IPS-NIHi11 (cell line): ENCODE measurements at regions not wholly inside any gene's neighbourhood (a gene's known extent, or its start where the extent isn't known, plus 50 kb on each side); places are given as distances from the start of the nearest gene placed in this dataset.

Source experiments
- DNase-seq: peaks from one replicate; pipeline ENCODE4 v3.0.0; 2012; ENCODE audit warnings: mixed read lengths, low spot score

DNA sequence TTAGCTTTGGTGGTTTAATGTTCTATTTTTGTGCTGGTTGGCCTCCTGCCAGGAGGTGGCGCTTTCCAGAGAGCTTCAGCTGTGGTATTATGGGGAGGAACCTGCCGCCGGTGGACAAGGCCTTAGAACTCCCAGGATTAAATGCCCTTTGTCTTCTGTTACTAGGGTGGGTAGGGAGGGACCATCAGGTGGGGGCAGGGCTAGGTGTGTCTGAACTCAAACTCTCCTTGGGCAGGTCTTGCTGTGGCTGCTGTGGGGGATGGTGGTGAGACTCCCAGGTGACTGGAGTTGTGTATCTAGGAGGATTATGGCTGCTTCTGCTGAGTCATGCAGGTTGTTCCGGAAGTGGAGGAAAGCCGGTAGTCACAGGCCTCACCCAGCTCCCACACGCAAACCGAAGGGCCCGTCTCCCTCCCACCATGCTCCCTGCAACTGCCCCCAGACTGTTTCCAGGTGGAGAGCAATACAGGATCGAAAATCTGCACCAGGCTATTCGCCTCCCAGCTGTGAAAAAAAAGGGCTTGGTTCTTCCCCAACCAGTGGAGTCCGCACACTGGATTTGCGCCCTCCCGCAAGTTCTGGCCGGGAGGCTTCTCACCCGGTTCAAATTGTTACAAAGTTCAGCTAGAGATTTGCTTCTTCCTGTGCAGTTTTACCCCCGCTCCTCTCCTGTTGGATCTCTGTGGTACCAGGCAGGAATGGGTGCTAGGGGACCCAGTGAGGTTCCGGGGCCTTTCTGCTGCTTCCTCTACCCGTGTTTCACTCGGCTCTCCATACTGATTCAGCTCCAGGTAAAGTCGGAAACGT lies 220.5 kb downstream of the CENPF start:
- DNase-seq: no peak

DNA sequence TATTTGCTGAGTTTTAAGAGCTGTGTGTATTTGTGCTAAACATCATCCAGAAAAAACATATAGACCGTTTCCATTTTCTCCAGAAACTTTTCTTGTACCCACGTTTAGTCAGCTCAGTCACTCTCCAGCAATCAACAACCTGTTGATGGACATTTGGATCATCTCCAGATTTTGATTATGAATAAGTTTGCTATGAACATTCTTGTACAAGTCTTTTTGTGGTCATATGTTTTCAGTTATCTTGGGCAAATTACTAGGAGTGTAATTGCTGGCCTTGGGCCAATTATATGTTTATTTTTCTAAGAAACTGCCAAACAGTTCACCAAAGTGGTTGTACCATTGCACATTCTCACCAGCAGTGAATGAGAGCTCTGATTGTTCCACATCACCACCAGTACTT lies 221.8 kb downstream of the CENPF start:
- no peak for DNase-seq

- DNase-seq: no peak
Measured at GRCh38 chr1:214826619-214827018, 223.6 kb downstream of the CENPF start.

DNA sequence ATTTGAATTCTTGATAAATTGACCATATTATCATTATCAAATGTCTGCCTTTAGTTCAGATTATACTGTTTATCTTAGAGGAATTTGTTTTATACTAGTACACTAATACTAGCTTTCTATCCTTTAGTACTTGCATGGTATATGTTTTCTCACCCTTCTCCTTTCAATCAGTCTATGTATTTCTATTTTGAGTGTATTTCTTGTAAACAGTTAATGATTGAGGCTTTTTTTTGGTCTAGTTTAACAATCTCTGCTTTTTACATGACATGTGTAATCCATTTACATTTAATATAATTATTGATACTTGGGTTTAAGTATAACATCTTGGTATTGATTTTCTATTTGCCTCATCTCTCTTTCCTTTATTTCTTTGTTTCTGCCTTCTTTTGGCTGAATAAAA lies 224.9 kb downstream of the CENPF start:
- no peak for DNase-seq

GRCh38 chr1:214830941-214831340 lies 227.9 kb downstream of the CENPF start:
- DNase-seq: no peak

- no peak for DNase-seq
Measured at GRCh38 chr1:214831956-214832355, 229.0 kb downstream of the CENPF start.

DNA sequence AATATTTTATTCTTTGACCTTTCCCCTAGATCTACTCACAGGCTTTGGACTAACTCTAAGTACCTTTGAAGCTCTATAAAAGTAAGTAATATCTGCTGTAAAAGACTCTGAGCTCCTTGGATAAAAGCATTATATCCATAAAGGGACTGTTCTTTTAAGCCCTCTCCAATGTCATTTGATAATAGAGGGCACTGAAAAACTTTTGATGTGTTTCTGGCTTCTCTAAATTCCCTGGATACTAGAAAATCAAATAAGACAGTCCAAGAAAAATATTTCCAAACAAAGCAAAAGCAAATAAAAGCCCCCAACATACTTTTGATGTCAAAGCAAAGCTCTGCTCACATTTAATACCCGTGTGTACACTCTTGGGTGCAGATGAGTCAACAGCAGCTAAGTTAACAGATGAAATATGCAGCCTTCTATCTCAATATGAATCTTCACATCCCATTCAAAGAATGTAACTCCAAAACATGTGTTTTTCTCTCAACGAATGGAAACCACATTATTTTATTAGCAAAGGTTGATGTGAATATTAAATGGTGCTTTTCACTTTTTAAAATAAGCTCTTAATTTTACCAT lies 230.3 kb downstream of the CENPF start:
- DNase-seq: no peak

DNA sequence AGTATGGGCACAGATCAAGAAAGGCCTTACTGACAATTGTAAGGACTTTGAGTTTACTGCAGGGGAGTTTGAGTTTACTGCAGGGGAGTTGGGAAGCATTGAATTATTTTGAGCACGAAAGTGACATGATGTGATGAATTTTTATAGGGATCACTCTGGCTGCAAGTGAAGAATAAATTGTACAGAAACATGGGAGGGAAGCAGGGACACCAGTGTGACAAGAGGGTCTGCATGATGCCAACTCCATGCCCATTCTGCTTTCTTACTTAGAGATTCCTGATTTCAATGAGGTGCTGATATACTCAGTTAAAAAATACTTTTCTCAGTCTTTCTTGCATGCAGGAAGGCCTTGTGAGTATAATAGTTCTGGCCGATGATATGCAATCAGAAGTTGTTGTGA lies 234.4 kb downstream of the CENPF start:
- no peak for DNase-seq

DNA sequence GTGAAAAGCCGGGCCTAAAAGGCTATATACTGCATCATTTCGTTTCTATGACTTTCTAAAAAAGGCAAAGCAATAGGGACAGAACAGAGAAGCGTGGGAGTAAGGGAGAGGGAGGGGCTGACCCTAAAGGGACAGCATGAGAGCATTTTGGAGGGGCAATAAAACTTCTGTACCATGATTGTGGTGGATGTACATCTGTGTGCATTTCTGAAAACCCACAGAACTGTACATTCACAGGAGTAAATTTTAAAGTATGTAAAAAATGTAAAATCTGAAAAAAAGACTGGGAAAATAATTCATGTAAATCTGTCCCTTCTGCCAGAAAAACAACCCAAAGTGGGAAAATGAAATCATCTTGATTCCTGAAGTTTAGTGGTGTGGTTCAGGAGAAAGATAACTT lies 235.4 kb downstream of the CENPF start:
- no peak for DNase-seq

DNA sequence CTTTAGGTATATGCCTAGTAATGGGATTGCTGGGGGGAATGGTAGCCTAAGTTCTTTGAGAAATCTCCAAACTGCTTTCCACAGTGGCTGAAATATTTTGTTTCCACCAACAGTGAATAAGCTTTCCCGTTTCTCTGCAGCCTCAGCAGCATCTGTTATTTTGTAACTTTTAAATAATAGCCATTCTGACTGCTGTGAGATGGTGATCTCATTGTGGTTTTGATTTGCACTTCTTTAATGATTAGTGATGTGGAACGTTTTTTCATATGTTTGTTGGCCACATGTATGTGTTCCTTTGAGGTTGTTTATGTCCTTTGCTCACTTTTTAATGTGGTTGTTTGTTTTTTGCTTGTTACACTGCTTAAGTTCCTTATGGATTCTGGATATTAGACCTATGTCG lies 237.4 kb downstream of the CENPF start:
- DNase-seq: no peak

DNA sequence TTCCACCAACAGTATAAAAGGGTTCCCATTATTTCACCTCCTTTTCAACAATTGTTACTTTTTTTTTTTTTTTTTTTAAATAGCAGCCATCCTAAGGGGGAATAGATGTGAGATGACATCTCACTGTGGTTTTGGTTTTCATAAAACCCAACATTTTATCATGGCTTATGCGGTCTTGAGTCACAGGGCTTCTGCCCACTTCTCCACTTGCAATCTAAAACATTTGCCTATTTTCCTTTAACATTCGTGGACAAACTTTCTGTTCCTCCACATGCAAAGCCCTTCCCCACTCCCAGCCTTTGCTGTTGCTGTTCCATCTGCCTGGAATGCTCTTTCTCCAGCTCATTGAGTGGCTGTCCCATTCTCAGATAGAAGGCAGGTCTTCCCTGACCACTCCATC lies 239.7 kb upstream of the KCNK2 start:
- DNase-seq: no peak

- DNase-seq: no peak
Measured at GRCh38 chr1:214843281-214843680, 239.3 kb upstream of the KCNK2 start.

DNA sequence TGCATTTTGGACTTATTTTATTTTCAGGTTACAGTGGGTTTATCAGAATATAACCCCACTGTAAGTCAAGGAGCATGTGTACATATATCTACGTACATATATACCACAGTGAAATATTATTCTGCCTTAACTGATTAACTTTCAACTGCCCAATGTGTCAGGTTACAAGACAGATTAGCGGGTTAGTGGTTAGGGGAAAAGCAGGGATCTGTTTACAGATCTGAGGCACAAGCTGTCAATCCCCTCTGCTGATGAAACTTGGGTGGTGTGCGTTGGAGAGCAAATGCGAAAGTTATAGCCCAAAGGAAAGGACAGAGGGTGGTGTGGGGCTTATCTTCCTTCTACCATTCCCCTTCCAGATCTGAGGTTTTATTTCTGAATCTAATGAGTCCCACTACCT lies 238.2 kb upstream of the KCNK2 start:
- no peak for DNase-seq

- no peak for DNase-seq
Measured at GRCh38 chr1:214846276-214846675, 236.3 kb upstream of the KCNK2 start.

DNA sequence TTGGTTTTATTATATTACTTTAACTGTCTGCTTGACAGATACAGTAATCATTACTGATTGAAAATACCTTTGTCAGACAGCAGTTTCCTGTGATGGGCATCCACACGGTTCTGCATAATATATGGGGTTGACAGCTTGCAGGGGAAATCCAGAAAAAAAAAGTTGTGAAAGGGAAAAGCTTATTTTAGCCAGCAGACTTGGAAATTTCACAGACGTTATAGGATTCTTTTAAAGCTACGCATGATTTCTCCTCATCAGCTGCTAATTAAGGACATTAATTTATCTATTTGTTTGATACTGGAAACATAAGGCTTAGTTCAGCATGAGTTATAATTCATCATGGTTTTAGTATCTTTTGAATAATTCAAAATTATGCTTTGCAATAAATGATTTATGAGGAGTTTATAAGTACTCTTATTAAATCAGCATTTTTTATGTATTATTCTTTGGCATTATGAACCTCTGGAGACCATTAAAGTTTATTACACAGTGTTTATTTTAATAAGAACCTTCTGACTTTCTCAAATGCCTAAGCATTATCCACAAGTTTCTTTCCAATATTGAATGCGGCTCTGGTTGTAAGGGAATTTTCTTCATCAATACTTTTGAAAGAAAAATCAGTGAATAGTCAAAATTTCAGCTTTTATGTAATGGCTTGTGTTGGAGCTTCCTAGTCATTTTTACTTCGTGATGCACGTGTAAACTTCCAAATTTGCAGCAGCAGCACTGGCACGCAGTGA lies 235.3 kb upstream of the KCNK2 start:
- no peak for DNase-seq

GRCh38 chr1:214848101-214848500 lies 234.4 kb upstream of the KCNK2 start:
- no peak for DNase-seq

- DNase-seq: no peak
Measured at GRCh38 chr1:214850432-214851050, 232.0 kb upstream of the KCNK2 start.

- DNase-seq: no peak
Measured at GRCh38 chr1:214853340-214853739, 229.2 kb upstream of the KCNK2 start.

DNA sequence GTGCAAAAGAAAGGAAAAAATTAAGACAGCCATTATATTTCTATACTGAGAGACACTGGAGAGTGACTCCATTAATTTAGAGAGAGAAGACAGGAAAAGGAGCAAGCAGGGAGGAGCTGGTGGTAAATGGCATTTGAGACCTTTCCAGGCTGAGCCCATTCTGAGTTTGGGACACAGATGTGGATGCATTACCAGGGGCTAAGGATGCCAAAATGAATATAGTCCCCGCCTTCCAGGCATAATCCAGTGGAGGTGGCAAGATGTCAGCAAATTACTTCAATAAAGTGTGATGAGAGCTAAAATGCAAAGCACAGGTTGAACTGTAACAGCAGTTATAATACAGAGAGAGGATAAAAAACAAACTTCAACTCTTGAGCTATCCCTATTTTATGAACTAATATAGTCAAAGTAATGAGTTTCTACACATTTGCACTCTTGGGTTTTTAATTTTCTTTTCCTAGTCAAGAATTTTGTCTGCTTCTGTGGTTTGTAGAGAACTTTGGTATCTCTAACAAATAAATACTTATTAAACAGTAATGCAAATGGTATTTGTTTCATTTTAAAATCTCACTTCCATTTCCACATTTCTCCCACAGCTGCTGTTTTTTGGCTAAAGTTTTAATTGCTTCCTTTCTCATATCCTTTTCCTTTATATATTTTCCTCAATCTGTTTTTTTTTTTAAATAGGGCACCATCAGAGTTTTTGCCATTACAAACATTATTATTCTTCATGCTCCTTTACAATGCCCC lies 228.2 kb upstream of the KCNK2 start:
- DNase-seq: no peak

DNA sequence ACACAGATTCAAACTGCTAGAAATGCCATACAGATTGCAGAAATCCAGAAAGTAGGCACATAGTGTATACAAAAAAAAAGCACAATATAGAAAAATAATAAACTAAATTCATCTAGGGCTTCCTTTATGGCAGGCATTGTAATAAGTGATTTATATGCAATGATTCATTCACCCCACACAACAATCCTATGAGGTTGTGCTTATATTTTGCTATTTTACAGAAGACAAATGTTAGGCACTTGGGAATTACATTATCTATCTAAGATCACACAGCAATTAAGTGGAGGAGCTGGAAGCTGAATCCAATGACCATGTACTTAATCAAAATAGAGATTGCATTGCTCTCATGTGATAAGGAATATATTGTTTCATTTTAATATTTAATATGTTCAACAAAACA lies 225.7 kb upstream of the KCNK2 start:
- no peak for DNase-seq

- DNase-seq: no peak
Measured at GRCh38 chr1:214857716-214858115, 224.8 kb upstream of the KCNK2 start.

DNA sequence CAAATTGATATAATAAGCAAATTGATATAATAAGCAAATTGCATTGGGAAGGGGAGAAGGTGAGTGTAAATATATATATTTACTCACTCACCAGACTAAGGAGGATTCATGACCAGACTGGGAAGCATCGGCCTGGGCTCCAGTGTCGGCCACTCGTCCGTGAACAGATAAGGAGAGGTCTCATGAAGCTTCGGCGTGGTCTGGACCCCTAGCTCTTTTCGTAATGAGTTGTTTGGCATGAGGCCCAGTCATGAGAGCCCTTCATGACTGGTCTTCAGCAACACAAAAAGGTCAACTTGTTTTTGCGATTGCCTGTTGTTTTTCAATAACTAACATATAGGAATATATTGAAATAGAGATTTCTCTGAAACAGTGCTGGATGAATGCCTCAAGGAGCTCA lies 222.9 kb upstream of the KCNK2 start:
- no peak for DNase-seq
